Right cardiac atrium (tissue), 5 donors: ENCODE measurements at regions not wholly inside any gene's neighbourhood (a gene's known extent, or its start where the extent isn't known, plus 50 kb on each side); places are given as distances from the start of the nearest gene placed in this dataset.
A peak's percentile ranks its signal among the peaks of the same experiment; 100 is the strongest.
"Not testable (repeated sequence)": the region's sequence is repeated elsewhere in the genome, so short reads cannot be mapped to it uniquely, and the experiment has no call there.

Source experiments
- ATAC-seq, 2 donors: fragments of 200-7000 bp; cut with Tn5 transposase; one replicate each; pipeline versions ENCODE4 v1.8.0 to v1.9.1; 2020; ENCODE audit warnings: moderate library complexity in 2 of 2, mild to moderate bottlenecking in 1 of 2
- DNase-seq, 3 donors: peaks; one replicate each; pipeline ENCODE4 v3.0.0-alpha.2; 2020
- H3K27ac ChIP-seq: one replicate; pipeline ENCODE4 v1.5.1; 2013; ENCODE audit warnings: mild to moderate bottlenecking, low read length, control low read depth, moderate library complexity
- H3K27me3 ChIP-seq: one replicate; pipeline ENCODE4 v1.6.1; 2013; ENCODE audit not compliant: control insufficient read depth, insufficient read depth
- H3K4me1 ChIP-seq: one replicate; pipeline ENCODE4 v1.6.1; 2013; ENCODE audit warnings: low read length; ENCODE audit not compliant: control insufficient read depth, insufficient read depth
- H3K4me3 ChIP-seq: one replicate; pipeline ENCODE4 v1.5.1; 2013; ENCODE audit warnings: low read length, control low read depth
- H3K9me3 ChIP-seq: one replicate; pipeline ENCODE4 v1.6.1; 2013; ENCODE audit warnings: low read length; ENCODE audit not compliant: control insufficient read depth
- WGBS: extraction: QIAGEN DNeasy Blood & Tissue Kit; methylation state at CpG from one replicate; pipeline ENCODE4 v1.1.7; 2013; 5-methylcytosine and 5-hydroxymethylcytosine counted together
- intact Hi-C, 4 donors: fragments of 100-400 bp; cut with DNase I; formaldehyde crosslinking; loops; one replicate each; pipeline versions ENCODE4 v1.11.0 to v1.14.0; 2022 to 2023
- donor health status: healthy with polysubstance abuse.
- donor health status: DM: no; HTN: yes; CAD: no.
- donor health status: DM: no; HTN: no; CAD: no.
- donor health status: DM: no; HTN: yes; CAD: no; lungs with severe emphysema.
- donor health status: DM: yes; HTN: yes; CAD: no.

DNA sequence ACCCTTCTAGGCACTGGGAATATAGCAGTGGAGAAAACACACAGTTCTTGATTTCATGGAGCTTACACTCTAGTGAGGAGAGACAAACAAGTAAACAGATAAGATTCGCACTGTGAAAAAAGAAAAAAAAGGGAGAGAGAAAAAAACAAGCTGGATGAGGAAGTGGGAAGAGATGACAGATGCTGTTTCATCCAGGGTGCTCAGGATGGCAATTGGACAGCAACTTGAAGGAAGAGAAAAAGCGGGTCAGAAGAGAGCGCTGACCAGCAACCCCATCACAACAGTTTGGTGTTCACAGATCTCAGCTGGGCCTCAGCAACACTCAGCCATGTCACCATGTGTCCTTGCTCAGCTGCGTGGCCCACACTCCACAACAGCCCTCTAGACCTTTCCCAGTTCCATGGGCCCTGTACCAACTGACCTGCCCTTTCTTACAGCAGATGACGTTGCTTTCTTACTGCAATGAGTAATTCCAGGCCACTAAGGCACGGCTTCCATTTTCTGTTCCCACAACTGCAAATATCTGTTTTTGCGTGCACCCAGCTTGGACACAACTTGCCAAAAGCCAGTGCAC is 230.8 kb downstream of the MEX3B start:
- Histone ChIP-seq H3K27ac (no peak overlapping the region), H3K27me3 (no peaks in the 10 kb centered on the region), H3K4me3 (no peak overlapping the region), H3K9me3 (no peaks in the 10 kb centered on the region), H3K4me1 (no peaks in the 10 kb centered on the region)
- DNase-seq (no peak), ATAC-seq (no peak)
- intact Hi-C loops: no loop called here
- 89% methylated on average over 7 of the region's 7 CpGs for WGBS

- DNase-seq: no peak
- Histone ChIP-seq H3K4me3 (no peak overlapping the region), H3K4me1 (no peaks in the 10 kb centered on the region), H3K27ac (no peak overlapping the region), H3K27me3 (no peaks in the 10 kb centered on the region), H3K9me3 (no peaks in the 10 kb centered on the region)
- no peak for ATAC-seq
- intact Hi-C loops: no loop called here
- WGBS: 65% methylated on average over 3 of the region's 3 CpGs
These were observed 232.6 kb downstream of the MEX3B start for GRCh38 chr15:81813215-81813614.

DNA sequence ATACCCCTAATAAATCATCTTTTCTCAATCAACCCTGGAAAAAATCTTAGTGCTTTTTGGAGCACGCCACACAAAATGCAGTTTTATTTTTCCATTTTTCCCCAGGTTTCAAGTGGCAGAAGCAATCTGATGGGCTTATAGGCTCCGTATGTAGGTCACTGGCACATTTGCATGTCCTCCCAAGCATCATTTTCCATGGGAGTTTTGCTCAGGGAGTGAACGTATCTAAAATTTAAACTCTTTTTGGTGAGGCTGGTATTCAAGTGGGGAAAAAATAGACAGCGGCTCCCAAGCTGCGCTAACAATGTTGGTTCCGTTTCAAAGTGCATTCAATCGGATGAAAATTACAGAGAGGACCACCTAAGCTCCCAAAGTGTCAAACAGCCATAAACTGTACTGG is 233.4 kb downstream of the MEX3B start:
- no peaks in the 10 kb centered on the region for H3K9me3 ChIP-seq
- no peak overlapping the region for H3K4me3 ChIP-seq
- H3K4me1 ChIP-seq: no peaks in the 10 kb centered on the region
- no peaks in the 10 kb centered on the region for H3K27me3 ChIP-seq
- 87% methylated on average over 7 of the region's 7 CpGs for WGBS
- no peak for ATAC-seq
- intact Hi-C loops: no loop called here
- DNase-seq: no peak
- H3K27ac ChIP-seq: no peak overlapping the region

DNA sequence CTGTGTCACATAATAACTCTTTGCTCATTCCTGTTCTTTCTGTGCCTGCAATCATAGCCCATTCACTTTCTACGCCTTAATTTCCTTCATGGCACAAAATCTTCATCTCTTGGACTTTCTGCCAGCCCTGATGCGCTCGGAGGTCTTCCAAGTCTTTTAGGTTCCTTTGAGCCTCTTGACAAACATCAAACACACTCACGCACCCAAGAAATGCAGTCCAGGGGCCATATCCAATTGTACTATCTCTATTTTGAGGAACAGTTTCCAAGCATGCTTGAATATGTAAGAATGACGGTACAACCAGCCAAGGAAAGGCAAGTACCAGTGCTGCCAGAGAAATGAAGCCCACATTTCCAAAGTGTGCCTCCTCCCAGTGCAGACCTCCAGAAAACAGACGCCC is 234.1 kb downstream of the MEX3B start:
- no peaks in the 10 kb centered on the region for H3K9me3 ChIP-seq
- 77% methylated on average over 6 of the region's 6 CpGs for WGBS
- no peak overlapping the region for H3K27ac ChIP-seq
- intact Hi-C loops: no loop called here
- H3K4me1 ChIP-seq: no peaks in the 10 kb centered on the region
- DNase-seq: no peak
- no peak for ATAC-seq
- H3K4me3 ChIP-seq: no peak overlapping the region
- H3K27me3 ChIP-seq: no peaks in the 10 kb centered on the region

DNA sequence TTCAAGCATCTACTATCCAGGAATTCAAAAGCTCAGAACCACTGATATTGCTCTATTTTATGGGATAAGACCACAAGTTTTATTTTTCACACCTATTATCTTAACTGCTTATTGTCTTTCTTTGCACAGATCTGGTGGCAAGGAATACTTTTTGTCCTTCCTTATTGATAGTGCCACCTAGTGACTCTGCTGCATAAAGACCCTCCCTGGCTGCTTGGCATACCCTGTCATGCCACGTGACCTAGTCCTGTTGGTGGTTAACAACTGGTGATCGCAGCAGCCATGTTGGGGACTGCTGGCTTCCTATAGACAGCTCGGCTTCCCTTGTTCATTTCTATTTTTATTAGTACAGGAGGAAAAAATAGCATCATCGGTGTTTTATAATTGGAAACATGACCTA is 236.3 kb downstream of the MEX3B start:
- ATAC-seq (peak in 1 of 2 donors; percentile 29), DNase-seq (no peak)
- intact Hi-C loops: no loop called here
- Histone ChIP-seq H3K27me3 (no peaks in the 10 kb centered on the region), H3K9me3 (no peaks in the 10 kb centered on the region), H3K4me3 (no peak overlapping the region), H3K4me1 (no peaks in the 10 kb centered on the region), H3K27ac (no peak overlapping the region)
- WGBS: 49% methylated on average over 4 of the region's 4 CpGs

GRCh38 chr15:81807806-81808205 is 238.0 kb downstream of the MEX3B start:
- no peaks in the 10 kb centered on the region for H3K4me1 ChIP-seq
- no peaks in the 10 kb centered on the region for H3K27me3 ChIP-seq
- DNase-seq: no peak
- no peak overlapping the region for H3K4me3 ChIP-seq
- H3K9me3 ChIP-seq: no peaks in the 10 kb centered on the region
- intact Hi-C loops: no loop called here
- H3K27ac ChIP-seq: no peak overlapping the region
- WGBS: 54% methylated on average over 3 of the region's 3 CpGs
- no peak for ATAC-seq

DNA sequence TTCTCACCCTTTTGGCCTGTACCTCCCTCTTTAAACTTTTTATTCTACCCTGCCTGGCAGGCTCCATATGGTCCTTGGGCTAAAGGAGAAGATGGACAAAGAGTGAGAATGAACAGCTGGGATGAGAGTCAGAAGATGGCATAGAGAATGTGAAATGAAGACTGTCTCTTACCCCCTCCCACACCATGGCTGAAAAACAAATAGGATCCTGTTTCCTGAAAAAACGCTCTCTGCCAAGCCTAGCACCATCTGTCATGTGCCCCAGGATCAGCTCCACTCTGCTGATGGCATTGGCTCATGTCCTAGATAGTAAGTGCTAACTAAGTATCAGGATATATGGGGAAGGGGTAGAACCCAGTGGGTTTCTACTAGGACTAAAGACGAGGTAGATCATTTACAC is 238.6 kb downstream of the MEX3B start:
- Histone ChIP-seq H3K27me3 (no peaks in the 10 kb centered on the region), H3K4me3 (no peak overlapping the region), H3K27ac (no peak overlapping the region), H3K9me3 (no peaks in the 10 kb centered on the region), H3K4me1 (no peaks in the 10 kb centered on the region)
- DNase-seq (no peak), ATAC-seq (no peak)
- intact Hi-C loops: no loop called here
- 84% methylated on average over 2 of the region's 2 CpGs for WGBS

GRCh38 chr15:81795899-81796298 is 249.9 kb downstream of the MEX3B start:
- H3K4me3 ChIP-seq: no peak overlapping the region
- DNase-seq (no peak), ATAC-seq (no peak)
- WGBS: 98% methylated on average over 1 of the region's 1 CpG
- H3K9me3 ChIP-seq: no peaks in the 10 kb centered on the region
- H3K27ac ChIP-seq: no peak overlapping the region
- no peaks in the 10 kb centered on the region for H3K27me3 ChIP-seq
- no peaks in the 10 kb centered on the region for H3K4me1 ChIP-seq
- intact Hi-C loops: no loop called here

GRCh38 chr15:81792646-81793045 is 253.2 kb downstream of the MEX3B start:
- intact Hi-C loops: no loop called here
- Histone ChIP-seq H3K4me1 (no peaks in the 10 kb centered on the region), H3K9me3 (no peaks in the 10 kb centered on the region), H3K27me3 (no peaks in the 10 kb centered on the region), H3K4me3 (no peak overlapping the region), H3K27ac (no peak overlapping the region)
- DNase-seq: no peak
- ATAC-seq: no peak
- WGBS: 88% methylated on average over 2 of the region's 2 CpGs

GRCh38 chr15:81791322-81791721 is 254.5 kb downstream of the MEX3B start:
- ATAC-seq, H3K4me3 ChIP-seq, H3K27me3 ChIP-seq, DNase-seq, H3K9me3 ChIP-seq, intact Hi-C loops, H3K4me1 ChIP-seq, H3K27ac ChIP-seq: not testable (repeated sequence)
- 97% methylated on average over 2 of the region's 2 CpGs for WGBS

- Histone ChIP-seq H3K4me1 (no peaks in the 10 kb centered on the region), H3K9me3 (peaks cover 2% of the 10 kb centered on the region), H3K27me3 (no peaks in the 10 kb centered on the region), H3K27ac (no peak overlapping the region), H3K4me3 (no peak overlapping the region)
- DNase-seq: no peak
- 96% methylated on average over 4 of the region's 4 CpGs for WGBS
- no peak for ATAC-seq
- intact Hi-C loops: loop anchor here in 1 of 4 donors (10.0 kb wide), 1 partner anchor 55 kb away; no protein-coding TSS in a partner anchor
These were observed 256.4 kb downstream of the MEX3B start for GRCh38 chr15:81789403-81789802.

DNA sequence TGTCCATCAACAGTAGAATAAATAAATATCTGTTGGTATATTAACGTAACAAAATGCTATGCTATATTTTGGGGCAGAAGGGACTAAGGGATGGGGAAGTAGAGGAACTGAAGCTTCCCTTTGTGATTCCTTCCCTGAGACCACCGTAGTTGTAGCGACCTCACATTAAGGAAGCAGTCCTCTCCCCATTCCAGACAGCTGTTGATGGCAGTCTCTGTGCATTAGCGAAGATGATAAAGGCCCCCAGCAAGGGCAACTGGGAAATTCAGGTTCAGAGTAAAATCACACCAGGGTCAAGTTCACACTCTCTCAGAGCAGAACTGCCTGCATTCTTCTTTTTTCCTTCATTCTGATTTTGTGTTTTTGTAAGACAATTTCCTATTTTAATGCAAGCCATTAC is 259.0 kb downstream of the MEX3B start:
- no peak for ATAC-seq

More for the DNA sequence above, 259.0 kb downstream of the MEX3B start:
- intact Hi-C loops: loop anchor here in 1 of 4 donors (10.0 kb wide), 1 partner anchor 58 kb away; no protein-coding TSS in a partner anchor
- Histone ChIP-seq H3K27ac (no peak overlapping the region), H3K4me1 (no peaks in the 10 kb centered on the region), H3K4me3 (no peak overlapping the region), H3K9me3 (peaks cover 2% of the 10 kb centered on the region), H3K27me3 (no peaks in the 10 kb centered on the region)
- WGBS: 73% methylated on average over 4 of the region's 4 CpGs
- no peak for DNase-seq
